HG02642 (cell line): ENCODE measurements at regions not wholly inside any gene's neighbourhood (a gene's known extent, or its start where the extent isn't known, plus 50 kb on each side); places are given as distances from the start of the nearest gene placed in this dataset.
"Not testable (repeated sequence)": the region's sequence is repeated elsewhere in the genome, so short reads cannot be mapped to it uniquely, and the experiment has no call there.

Source experiments
- ATAC-seq: cut with Tn5 transposase; IDR thresholded peaks from one replicate; pipeline ENCODE4 v1.9.1; 2021; ENCODE audit warnings: mild to moderate bottlenecking; ENCODE audit not compliant: unreplicated experiment, poor library complexity

- no peak for ATAC-seq
These were observed 507.3 kb upstream of the ARID1B start for GRCh38 chr6:156269751-156270369.

- ATAC-seq, result no peak
These were observed 508.3 kb upstream of the ARID1B start for GRCh38 chr6:156268849-156269248.

GRCh38 chr6:156262014-156262413 lies 515.2 kb upstream of the ARID1B start:
- ATAC-seq, result no peak

GRCh38 chr6:156260815-156261214 lies 516.4 kb upstream of the ARID1B start:
- no peak for ATAC-seq

GRCh38 chr6:156258981-156259380 lies 518.2 kb upstream of the ARID1B start:
- ATAC-seq, result no peak

- no peak for ATAC-seq
These were observed 521.0 kb upstream of the ARID1B start for GRCh38 chr6:156256161-156256560.

- no peak for ATAC-seq
These were observed 522.9 kb upstream of the ARID1B start for GRCh38 chr6:156254240-156254639.

- no peak for ATAC-seq
These were observed 526.6 kb upstream of the ARID1B start for GRCh38 chr6:156250593-156250992.

- ATAC-seq, result no peak
These were observed 535.0 kb upstream of the ARID1B start for GRCh38 chr6:156242206-156242605.

- ATAC-seq, result no peak
These were observed 546.0 kb upstream of the ARID1B start for GRCh38 chr6:156231026-156231765.

- no peak for ATAC-seq
These were observed 557.2 kb upstream of the ARID1B start for GRCh38 chr6:156219973-156220372.

- ATAC-seq, result no peak
These were observed 571.5 kb upstream of the ARID1B start for GRCh38 chr6:156205678-156206077.

GRCh38 chr6:156199182-156199581 lies 578.0 kb upstream of the ARID1B start:
- ATAC-seq, result no peak

- ATAC-seq, result no peak
These were observed 579.7 kb upstream of the ARID1B start for GRCh38 chr6:156197513-156197912.

- no peak for ATAC-seq
These were observed 582.2 kb upstream of the ARID1B start for GRCh38 chr6:156194981-156195380.

GRCh38 chr6:156193381-156193780 lies 583.8 kb upstream of the ARID1B start:
- ATAC-seq, result no peak

- no peak for ATAC-seq
These were observed 585.3 kb upstream of the ARID1B start for GRCh38 chr6:156191895-156192294.

- ATAC-seq, result not testable (repeated sequence)
These were observed 585.8 kb upstream of the ARID1B start for GRCh38 chr6:156191390-156191789.

GRCh38 chr6:156190270-156190669 lies 586.9 kb upstream of the ARID1B start:
- no peak for ATAC-seq

GRCh38 chr6:156189714-156190113 lies 587.5 kb upstream of the ARID1B start:
- no peak for ATAC-seq

GRCh38 chr6:156189195-156189594 lies 588.0 kb upstream of the ARID1B start:
- no peak for ATAC-seq

- ATAC-seq, result no peak
These were observed 592.1 kb upstream of the ARID1B start for GRCh38 chr6:156185113-156185512.
